ENCODE measurements at regions not wholly inside any gene's neighbourhood (a gene's known extent, or its start where the extent isn't known, plus 50 kb on each side); places are given as distances from the start of the nearest gene placed in this dataset.

GRCh38 chr7:155869784-155870076 lies 57.5 kb upstream of the SHH start:
- intact Hi-C loops (cut with DNase I): no loop called here
- TF ChIP-seq EP300 (IDR thresholded peaks at IDR 0.05): no peak
- no peak overlapping the region for H3K27ac ChIP-seq
- no peak for DNase-seq
- WGBS, 3 donors: 86 to 92% (median 92%) methylated on average over 13 of the region's 13 CpGs
- no peaks in the 10 kb centered on the region for H3K4me1 ChIP-seq (ENCODE audit: insufficient read depth)
- H3K9me3 ChIP-seq: no peaks in the 10 kb centered on the region
- H3K36me3 ChIP-seq: no peaks in the 10 kb centered on the region
- no peaks in the 10 kb centered on the region for H3K27me3 ChIP-seq
- H3K4me3 ChIP-seq: no peak overlapping the region

- WGBS, 3 donors: 78 to 81% (median 79%) methylated on average over 10 of the region's 10 CpGs
- intact Hi-C loops (cut with DNase I): no loop called here
- TF ChIP-seq CTCF (IDR thresholded peaks at IDR 0.05) (no peak), EP300 (IDR thresholded peaks at IDR 0.05) (no peak), POLR2A (IDR thresholded peaks at IDR 0.05) (no peak)
- Histone ChIP-seq H3K27ac (no peak overlapping the region), H3K9me3 (no peaks in the 10 kb centered on the region), H3K4me1 (ENCODE audit: insufficient read depth) (no peaks in the 10 kb centered on the region), H3K27me3 (no peaks in the 10 kb centered on the region), H3K4me3 (no peak overlapping the region), H3K36me3 (no peaks in the 10 kb centered on the region)
- no peak for DNase-seq
These were observed 56.9 kb upstream of the SHH start for GRCh38 chr7:155868955-155869783.

GRCh38 chr7:155867734-155868400 lies 55.6 kb upstream of the SHH start:
- Histone ChIP-seq H3K4me3 (no peak overlapping the region), H3K9me3 (no peaks in the 10 kb centered on the region), H3K27me3 (no peaks in the 10 kb centered on the region), H3K27ac (no peak overlapping the region), H3K36me3 (no peaks in the 10 kb centered on the region), H3K4me1 (ENCODE audit: insufficient read depth) (no peaks in the 10 kb centered on the region)
- TF ChIP-seq CTCF (IDR thresholded peaks at IDR 0.05) (no peak), POLR2A (IDR thresholded peaks at IDR 0.05) (no peak)
- intact Hi-C loops (cut with DNase I): no loop called here
- DNase-seq: no peak
- WGBS, 3 donors: 74 to 85% (median 76%) methylated on average over 6 of the region's 6 CpGs

GRCh38 chr7:155867280-155867679 lies 55.0 kb upstream of the SHH start:
- no peaks in the 10 kb centered on the region for H3K9me3 ChIP-seq
- no peaks in the 10 kb centered on the region for H3K36me3 ChIP-seq
- no peak for DNase-seq
- TF ChIP-seq CTCF (IDR thresholded peaks at IDR 0.05) (no peak), POLR2A (IDR thresholded peaks at IDR 0.05) (no peak), EP300 (IDR thresholded peaks at IDR 0.05) (no peak)
- WGBS, 3 donors: 19 to 39% (median 30%) methylated on average over 3 of the region's 3 CpGs
- intact Hi-C loops (cut with DNase I): no loop called here
- no peaks in the 10 kb centered on the region for H3K27me3 ChIP-seq
- H3K27ac ChIP-seq: no peak overlapping the region
- H3K4me3 ChIP-seq: no peak overlapping the region
- no peaks in the 10 kb centered on the region for H3K4me1 ChIP-seq (ENCODE audit: insufficient read depth)

Data from ovary (tissue), 7 donors.